Esophagus muscularis mucosa (tissue), 4 donors: ENCODE measurements at regions not wholly inside any gene's neighbourhood (a gene's known extent, or its start where the extent isn't known, plus 50 kb on each side); places are given as distances from the start of the nearest gene placed in this dataset.

Experiments
- DNase-seq: peaks from one replicate; pipeline ENCODE4 v3.0.0-alpha.2; 2017; ENCODE audit errors: extremely low spot score
- H3K27ac ChIP-seq, 4 donors: fragments of 200-600 bp; sonication (generic); replicated peaks in 1 of 4; 1 replicate in 3 of 4; 2 replicates in 1 of 4; pipeline ENCODE4 v1.5.1; 2016 to 2019; ENCODE audit warnings: mild to moderate bottlenecking in 1 of 4
- H3K27me3 ChIP-seq, 4 donors: fragments of 200-600 bp; sonication (generic); one replicate each; pipeline versions ENCODE4 v1.5.1 to v1.6.0; 2016 to 2019
- H3K36me3 ChIP-seq, 4 donors: fragments of 200-600 bp; sonication (generic); one replicate each; pipeline ENCODE4 v1.5.1; 2016 to 2019
- H3K4me1 ChIP-seq, 4 donors: fragments of 200-600 bp; sonication (generic); one replicate each; pipeline ENCODE4 v1.5.1; 2016 to 2019
- H3K4me3 ChIP-seq, 4 donors: fragments of 200-600 bp; sonication (generic); 1 replicate in 2 of 4; 2 replicates in 2 of 4; pipeline ENCODE4 v1.5.1; 2016 to 2019; ENCODE audit warnings: mild to moderate bottlenecking in 4 of 4, moderate library complexity in 1 of 4
- H3K9me3 ChIP-seq, 4 donors: fragments of 200-600 bp; sonication (generic); 1 replicate in 3 of 4; 2 replicates in 1 of 4; pipeline ENCODE4 v1.5.1; 2016 to 2019
- EP300 ChIP-seq: sonication (generic); formaldehyde crosslinking; IDR thresholded peaks from one replicate; pipeline ENCODE4 v1.6.1; 2017; ENCODE audit warnings: antibody characterized with exemption
- POLR2A ChIP-seq: fragments of 450-650 bp; IDR thresholded peaks from one replicate; pipeline ENCODE4 v1.6.1; 2017; ENCODE audit warnings: antibody characterized with exemption, moderate library complexity, mild to moderate bottlenecking, low read depth
- POLR2AphosphoS5 ChIP-seq, 2 donors: sonication (generic); formaldehyde crosslinking; IDR thresholded peaks; one replicate each; pipeline ENCODE4 v1.6.1; 2017; ENCODE audit warnings: antibody characterized with exemption in 2 of 2
- WGBS: methylation state at CpG from one replicate; pipeline ENCODE4 v1.1.5; 2018; 5-methylcytosine and 5-hydroxymethylcytosine counted together
- intact Hi-C: fragments of 100-400 bp; cut with DNase I; formaldehyde crosslinking; loops from one replicate; pipeline ENCODE4 v1.15.1; 2023
- TF ChIP-seq, protein P1 (sequence below), 3 experiments: fragments of 200-600 bp in 2 of 3; fragments of 450-650 bp in 1 of 3; sonication (generic) in 2 of 3; IDR thresholded peaks; one replicate each; pipeline ENCODE4 v1.5.1; 2017 to 2019; ENCODE audit warnings: antibody characterized with exemption in 3 of 3, mild to moderate bottlenecking in 2 of 3, moderate library complexity in 1 of 3

DNA sequence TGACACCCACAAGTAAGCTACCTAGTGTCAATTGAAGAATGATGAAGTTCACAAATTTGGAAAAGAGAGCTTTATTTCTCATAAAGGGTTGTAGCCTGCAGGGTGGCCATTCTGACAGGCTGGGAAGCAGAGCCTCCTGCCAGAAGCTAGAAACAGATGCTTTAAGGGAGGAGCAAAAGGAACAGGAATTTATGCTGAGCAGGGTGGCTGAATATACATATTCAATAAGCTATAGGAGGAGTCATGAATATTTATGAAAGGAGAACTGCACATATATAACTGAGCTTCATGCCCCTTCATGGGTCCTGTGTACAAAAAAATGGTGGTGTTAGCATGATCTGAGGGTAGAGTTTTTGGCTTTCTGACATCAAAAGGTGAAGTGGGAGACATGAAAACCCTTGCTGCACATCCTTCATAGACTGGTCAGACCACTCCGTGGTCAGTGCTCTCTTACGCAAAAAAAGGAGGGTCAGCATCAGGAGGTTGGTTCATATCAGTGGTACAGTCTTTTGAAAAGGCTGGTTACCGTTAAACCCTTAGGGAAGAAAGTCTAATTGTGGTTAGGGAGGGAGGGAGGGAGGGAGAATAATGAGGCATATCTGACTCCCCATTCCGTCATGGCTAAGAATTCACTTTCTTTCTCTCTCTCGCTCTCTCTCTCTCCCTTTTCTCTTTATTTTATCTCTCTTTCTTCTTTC lies 121.4 kb downstream of the LUZP4 start:
- DNase-seq = no peak
- H3K4me1 ChIP-seq = no peaks in the 10 kb centered on the region
- H3K9me3 ChIP-seq = no peaks in the 10 kb centered on the region
- no peaks in the 10 kb centered on the region for H3K27me3 ChIP-seq
- 81% methylated on average over 5 of the region's 5 CpGs for WGBS
- no peak overlapping the region for H3K4me3 ChIP-seq
- H3K27ac ChIP-seq = no peak overlapping the region
- TF ChIP-seq EP300 = no peak
- TF ChIP-seq POLR2A = no peak
- TF ChIP-seq POLR2AphosphoS5 (IDR thresholded peaks at IDR 0.05) = no peak
- TF ChIP-seq, protein P1, sequence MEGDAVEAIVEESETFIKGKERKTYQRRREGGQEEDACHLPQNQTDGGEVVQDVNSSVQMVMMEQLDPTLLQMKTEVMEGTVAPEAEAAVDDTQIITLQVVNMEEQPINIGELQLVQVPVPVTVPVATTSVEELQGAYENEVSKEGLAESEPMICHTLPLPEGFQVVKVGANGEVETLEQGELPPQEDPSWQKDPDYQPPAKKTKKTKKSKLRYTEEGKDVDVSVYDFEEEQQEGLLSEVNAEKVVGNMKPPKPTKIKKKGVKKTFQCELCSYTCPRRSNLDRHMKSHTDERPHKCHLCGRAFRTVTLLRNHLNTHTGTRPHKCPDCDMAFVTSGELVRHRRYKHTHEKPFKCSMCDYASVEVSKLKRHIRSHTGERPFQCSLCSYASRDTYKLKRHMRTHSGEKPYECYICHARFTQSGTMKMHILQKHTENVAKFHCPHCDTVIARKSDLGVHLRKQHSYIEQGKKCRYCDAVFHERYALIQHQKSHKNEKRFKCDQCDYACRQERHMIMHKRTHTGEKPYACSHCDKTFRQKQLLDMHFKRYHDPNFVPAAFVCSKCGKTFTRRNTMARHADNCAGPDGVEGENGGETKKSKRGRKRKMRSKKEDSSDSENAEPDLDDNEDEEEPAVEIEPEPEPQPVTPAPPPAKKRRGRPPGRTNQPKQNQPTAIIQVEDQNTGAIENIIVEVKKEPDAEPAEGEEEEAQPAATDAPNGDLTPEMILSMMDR (IDR thresholded peaks at IDR 0.05) = no peak
- no peaks in the 10 kb centered on the region for H3K36me3 ChIP-seq
- intact Hi-C loops = no loop called here

DNA sequence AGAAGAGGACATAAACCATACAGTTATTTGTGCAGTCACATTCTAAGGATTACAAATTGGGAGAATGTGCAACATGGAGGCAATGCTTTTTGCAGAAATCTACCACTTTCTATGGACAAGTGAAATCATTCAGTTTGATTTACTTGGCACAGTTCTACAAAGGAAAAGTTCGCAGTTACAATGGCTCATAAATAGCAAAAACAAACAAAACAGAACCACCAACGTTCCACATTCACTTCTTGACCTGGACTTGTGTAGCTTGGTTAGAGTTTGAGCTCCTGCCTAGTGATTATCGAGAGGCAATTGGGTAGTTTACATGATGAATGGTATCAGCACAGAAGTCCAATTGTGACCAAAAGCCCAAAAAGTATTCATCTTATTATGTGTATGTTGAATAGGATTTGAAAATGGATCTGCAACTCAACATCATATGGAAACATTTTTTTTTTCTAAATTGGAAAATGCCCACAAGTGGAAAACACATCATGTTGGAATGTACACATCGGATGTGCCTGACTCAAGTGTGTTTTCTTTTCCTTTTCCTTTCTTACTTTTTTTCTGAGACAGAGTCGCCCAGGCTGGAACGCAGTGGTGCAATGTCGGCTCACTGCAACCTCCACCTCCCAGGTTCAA lies 123.8 kb downstream of the LUZP4 start:
- 76% methylated on average over 7 of the region's 7 CpGs for WGBS
- DNase-seq = no peak

GRCh38 chrX:115419069-115419468 lies 129.6 kb downstream of the LUZP4 start:
- intact Hi-C loops = no loop called here
- TF ChIP-seq POLR2A = no peak
- no peak for TF ChIP-seq EP300
- TF ChIP-seq, protein P1 (IDR thresholded peaks at IDR 0.05) = no peak
- no peak for TF ChIP-seq POLR2AphosphoS5 (IDR thresholded peaks at IDR 0.05)
- no peaks in the 10 kb centered on the region for H3K36me3 ChIP-seq
- H3K4me3 ChIP-seq = no peak overlapping the region
- no peaks in the 10 kb centered on the region for H3K27me3 ChIP-seq
- no peak for DNase-seq
- no peaks in the 10 kb centered on the region for H3K4me1 ChIP-seq
- WGBS = 70% methylated on average over 5 of the region's 5 CpGs
- H3K9me3 ChIP-seq = no peaks in the 10 kb centered on the region
- H3K27ac ChIP-seq = no peak overlapping the region

More for the DNA sequence above, 123.8 kb downstream of the LUZP4 start:
- intact Hi-C loops = no loop called here
- Histone ChIP-seq H3K27me3 (no peaks in the 10 kb centered on the region), H3K9me3 (no peaks in the 10 kb centered on the region), H3K27ac (no peak overlapping the region), H3K36me3 (no peaks in the 10 kb centered on the region), H3K4me3 (no peak overlapping the region), H3K4me1 (no peaks in the 10 kb centered on the region)
- TF ChIP-seq, protein P1 (IDR thresholded peaks at IDR 0.05) = no peak
- TF ChIP-seq EP300 = no peak

- Histone ChIP-seq H3K27ac (no peak overlapping the region), H3K9me3 (no peaks in the 10 kb centered on the region), H3K4me1 (no peaks in the 10 kb centered on the region), H3K4me3 (no peak overlapping the region), H3K36me3 (no peaks in the 10 kb centered on the region), H3K27me3 (no peaks in the 10 kb centered on the region)
- intact Hi-C loops = no loop called here
- TF ChIP-seq, protein P1 (IDR thresholded peaks at IDR 0.05) = no peak
- TF ChIP-seq POLR2A = no peak
- no peak for TF ChIP-seq POLR2AphosphoS5 (IDR thresholded peaks at IDR 0.05)
- no peak for TF ChIP-seq EP300
- WGBS = 44% methylated on average over 3 of the region's 3 CpGs
- no peak for DNase-seq
Observed at GRCh38 chrX:115423086-115423485, 133.6 kb downstream of the LUZP4 start.

DNA sequence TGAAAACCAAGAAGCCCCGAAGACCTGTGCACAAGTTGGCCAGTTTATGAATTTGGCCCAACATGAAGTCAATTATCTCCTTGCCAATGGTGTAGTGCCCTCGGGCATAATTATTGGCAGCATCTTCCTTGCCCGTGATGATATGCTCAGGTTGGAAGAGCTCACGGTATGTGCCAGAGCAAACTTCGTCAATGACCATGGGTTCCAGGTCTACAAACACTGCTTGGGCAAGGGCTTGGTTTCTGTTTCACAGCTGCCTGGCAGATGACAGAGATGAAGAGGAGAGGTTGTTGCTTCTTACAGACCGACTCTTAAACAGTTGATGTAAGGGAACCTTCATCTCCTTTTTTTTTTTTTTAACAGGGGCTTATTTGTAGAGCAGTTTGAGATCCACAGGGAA lies 135.6 kb upstream of the PLS3 start:
- H3K27ac ChIP-seq = no peak overlapping the region
- no peaks in the 10 kb centered on the region for H3K36me3 ChIP-seq
- no peaks in the 10 kb centered on the region for H3K4me1 ChIP-seq
- intact Hi-C loops = no loop called here
- no peaks in the 10 kb centered on the region for H3K9me3 ChIP-seq
- DNase-seq = no peak
- TF ChIP-seq EP300 (no peak), POLR2AphosphoS5 (IDR thresholded peaks at IDR 0.05) (no peak), POLR2A (no peak)
- TF ChIP-seq, protein P1 (IDR thresholded peaks at IDR 0.05) = no peak
- no peaks in the 10 kb centered on the region for H3K27me3 ChIP-seq
- no peak overlapping the region for H3K4me3 ChIP-seq
- 92% methylated on average over 6 of the region's 6 CpGs for WGBS
